Astrocyte of the hippocampus (primary cell): ENCODE measurements at regions not wholly inside any gene's neighbourhood (a gene's known extent, or its start where the extent isn't known, plus 50 kb on each side); places are given as distances from the start of the nearest gene placed in this dataset.

Experiments
- DNase-seq: peaks from one replicate; pipeline ENCODE4 v3.0.0; 2011; ENCODE audit warnings: low read depth, low spot score

GRCh38 chr10:124184208-124184830 is 90.9 kb upstream of the CHST15 start:
- no peak for DNase-seq

GRCh38 chr10:124183617-124184016 is 90.2 kb upstream of the CHST15 start:
- DNase-seq: no peak

GRCh38 chr10:124182088-124182541 is 88.7 kb upstream of the CHST15 start:
- DNase-seq: no peak

DNA sequence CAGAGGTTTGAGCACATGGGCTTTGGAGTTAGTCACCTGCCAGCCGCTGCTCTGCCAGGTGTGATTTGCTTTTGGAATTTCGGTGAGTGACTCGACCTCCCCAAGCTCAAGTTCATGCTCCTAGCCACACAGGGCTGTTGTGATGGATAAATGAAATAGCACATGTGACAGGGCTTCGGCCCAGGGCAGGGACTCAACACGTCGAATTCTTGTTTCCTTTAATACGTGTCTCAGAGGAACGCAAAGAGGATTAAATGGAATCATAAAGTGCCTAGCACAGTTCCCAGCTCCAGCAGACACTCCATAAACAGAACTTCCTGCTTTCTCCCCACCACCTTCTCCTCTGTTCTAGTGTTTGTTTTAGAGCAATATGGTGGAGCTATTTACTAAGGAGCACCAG is 88.3 kb upstream of the CHST15 start:
- no peak for DNase-seq

GRCh38 chr10:124180947-124181549 is 87.7 kb upstream of the CHST15 start:
- DNase-seq: peak; percentile 79

DNA sequence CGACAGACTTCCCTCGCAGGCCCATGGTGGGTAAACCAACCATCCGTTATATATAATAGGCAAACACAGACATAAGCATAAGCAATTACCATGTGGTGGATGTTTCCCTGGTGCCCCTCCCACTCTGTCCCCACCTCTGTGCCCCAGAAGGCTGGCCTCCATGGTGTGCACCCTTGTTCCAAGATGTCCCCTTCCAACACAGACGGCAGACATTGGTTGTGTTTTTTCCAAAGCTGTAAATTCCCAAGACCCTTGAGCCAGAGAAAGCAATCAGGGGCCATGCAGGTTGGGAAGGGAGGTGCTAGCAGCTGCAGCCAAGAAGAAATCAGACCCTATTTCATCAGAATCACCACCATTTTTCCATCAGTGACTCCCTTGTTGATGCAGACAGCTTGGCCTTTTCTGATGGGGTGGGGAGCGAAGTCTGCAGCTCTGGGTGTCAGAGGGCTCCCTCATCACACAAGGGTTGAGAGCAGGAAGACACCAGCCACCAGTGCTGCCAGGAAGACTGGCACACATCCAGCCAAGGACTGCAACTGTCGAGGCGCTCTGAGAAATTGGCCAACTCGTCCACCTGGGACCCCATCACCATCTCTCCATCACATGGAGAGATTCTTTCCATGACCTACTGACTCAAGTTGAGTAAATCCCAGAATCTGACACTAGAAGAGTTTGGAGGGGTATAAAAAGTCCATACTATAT is 86.8 kb upstream of the CHST15 start:
- no peak for DNase-seq

GRCh38 chr10:124179308-124180043 is 86.1 kb upstream of the CHST15 start:
- no peak for DNase-seq

DNA sequence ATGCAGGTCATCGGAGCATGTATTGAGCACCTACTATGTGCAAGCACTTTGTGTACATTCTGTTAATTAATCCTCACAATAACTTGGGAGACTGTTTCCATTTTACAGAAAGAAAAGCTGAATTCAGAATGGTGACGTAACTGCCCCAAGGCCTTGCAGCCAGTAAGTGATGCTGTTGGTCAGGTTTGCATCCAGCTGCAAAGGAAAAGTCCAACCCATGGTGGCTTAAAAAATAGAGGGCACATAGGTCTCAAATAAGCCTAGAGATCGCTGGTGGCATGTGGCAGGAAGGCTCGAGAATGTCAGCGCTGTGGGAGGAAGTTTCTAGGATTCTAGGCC is 83.8 kb upstream of the CHST15 start:
- DNase-seq: no peak

GRCh38 chr10:124176349-124177179 is 83.2 kb upstream of the CHST15 start:
- peak; percentile 66 for DNase-seq

DNA sequence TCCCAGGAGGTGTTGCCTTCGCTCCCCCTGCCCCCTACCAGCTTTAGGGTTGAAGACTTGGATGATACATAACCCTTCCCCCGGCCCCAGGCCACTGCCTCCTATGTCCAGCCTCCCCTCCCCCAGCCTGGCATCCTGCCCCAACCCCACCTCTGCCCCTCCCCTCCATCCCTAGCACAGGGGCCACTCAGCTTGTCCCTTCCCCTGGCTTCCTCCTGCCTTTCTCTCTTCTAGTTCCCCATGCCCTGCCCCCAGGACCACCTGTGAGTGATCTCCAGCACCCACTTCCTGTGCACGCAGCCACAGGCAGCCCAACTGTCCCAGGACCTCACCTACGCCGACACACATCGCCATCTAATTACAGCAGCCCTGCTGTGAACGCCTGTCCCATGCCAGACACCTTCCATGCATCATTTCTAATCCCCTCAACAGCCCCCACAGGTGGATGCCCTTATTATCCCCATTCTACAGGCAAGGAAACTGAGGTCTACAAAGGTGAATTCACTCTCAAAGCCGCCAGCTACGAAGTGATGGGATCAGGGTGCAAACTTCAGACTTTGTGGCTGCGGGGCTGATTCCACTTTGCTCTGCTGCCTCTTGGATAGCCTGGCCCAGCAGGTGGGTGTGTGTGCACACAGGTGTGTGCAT is 82.4 kb upstream of the CHST15 start:
- DNase-seq: no peak

- DNase-seq: no peak
Observed at GRCh38 chr10:124174673-124175645, 81.6 kb upstream of the CHST15 start.

DNA sequence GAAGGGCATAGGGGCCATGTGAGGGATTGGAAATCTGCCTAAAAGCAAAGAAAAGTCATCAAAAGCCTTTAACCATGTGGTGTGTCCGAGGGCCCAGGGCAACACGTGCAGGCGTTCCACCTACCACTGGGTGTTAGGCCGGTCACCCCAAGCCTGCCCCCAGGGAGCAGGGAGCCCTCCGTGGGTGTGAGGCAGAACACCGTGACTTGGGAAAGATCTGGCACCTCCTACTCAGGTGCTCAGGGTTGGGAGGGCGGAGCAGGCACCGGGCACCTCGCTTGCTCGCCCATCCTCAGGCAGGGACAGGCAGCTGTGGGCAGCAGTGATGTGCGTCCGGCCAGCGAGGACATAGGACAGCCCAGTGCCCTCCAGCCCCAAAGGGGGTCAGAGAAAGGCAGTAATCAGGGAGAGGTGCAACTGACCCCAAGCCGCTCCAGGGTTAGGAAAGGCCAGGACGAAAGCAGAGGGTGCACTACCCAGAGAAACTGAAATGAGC is 80.7 kb upstream of the CHST15 start:
- no peak for DNase-seq

GRCh38 chr10:124173298-124173900 is 80.0 kb upstream of the CHST15 start:
- no peak for DNase-seq

DNA sequence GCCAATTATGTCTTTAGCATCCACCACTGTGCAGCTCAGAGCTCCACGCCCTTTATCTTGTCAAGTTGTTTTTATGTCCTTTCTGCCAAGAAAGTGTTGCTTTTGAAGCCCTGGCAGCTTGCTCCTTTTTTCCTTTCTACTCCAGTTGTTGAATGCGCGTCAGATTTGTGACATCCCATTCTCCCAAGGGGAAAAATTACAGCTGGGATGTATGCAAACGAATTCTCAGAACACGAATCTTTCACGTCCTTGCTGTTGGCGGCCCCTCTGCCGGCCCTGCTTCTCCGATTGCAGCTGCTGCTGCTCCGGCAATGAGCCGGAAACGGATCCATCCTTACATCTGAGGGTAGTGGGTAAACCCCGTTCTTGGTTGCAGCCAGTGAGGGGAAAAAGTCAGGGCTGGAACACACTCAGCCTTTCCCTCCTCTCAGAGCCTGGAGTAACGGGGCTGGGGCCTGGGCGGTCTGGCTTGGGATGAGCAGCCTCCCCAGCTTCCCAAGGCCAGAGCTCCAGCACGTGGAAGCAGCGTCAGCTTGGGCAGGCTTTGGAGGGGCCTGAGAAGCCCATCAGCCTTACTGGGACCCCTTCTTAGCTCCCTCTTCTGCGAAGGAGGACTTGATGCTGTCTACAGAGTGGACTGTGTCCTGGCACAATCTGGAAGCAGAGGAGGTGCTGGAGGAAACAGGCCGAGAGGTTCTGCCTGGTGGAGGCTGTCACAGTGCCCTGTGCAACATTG is 79.0 kb upstream of the CHST15 start:
- no peak for DNase-seq

GRCh38 chr10:124171561-124171960 is 78.2 kb upstream of the CHST15 start:
- no peak for DNase-seq

DNA sequence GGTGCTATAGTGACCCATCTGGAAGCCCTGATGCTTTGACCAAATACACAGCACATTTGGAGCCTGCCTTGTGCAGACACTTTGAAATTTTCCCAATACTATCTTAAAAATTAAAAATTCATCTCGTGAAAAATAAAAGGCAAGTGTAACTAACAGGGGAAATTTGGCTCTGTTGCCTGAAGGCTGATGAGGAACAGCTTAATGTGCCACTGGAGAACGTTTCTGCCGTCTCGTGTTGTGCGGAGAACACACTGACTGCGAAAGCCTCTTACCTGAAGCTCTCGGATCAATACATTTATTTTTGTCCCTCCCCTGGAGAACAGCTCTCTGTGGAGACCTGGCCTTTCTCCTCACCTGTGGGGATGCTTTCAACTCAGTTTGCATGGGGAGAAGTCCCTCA is 77.2 kb upstream of the CHST15 start:
- no peak for DNase-seq

- DNase-seq: no peak
Observed at GRCh38 chr10:124168991-124169802, 75.8 kb upstream of the CHST15 start.

DNA sequence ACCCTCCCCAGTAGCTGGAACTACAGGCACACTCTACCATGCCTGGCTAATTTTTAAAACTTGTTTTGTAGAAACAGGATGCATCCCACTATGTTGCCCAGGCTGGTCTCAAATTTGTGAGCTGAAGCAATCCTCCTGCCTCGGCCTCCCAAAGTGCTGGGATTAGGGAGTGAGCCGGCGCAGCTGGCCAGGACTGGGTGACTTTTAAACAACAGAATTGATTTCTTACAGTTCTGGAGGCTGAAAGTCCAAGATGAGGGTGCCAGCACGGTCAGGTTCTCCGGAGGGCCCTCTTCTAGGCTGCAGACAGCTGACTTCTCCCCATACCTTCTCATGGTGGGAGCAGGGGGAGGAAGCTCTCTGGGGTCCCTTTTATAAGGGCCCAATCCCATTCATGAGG is 75.2 kb upstream of the CHST15 start:
- no peak for DNase-seq
